Ureter (tissue), 1 donor: ENCODE measurements at regions not wholly inside any gene's neighbourhood (a gene's known extent, or its start where the extent isn't known, plus 50 kb on each side); places are given as distances from the start of the nearest gene placed in this dataset.

ENCODE experiments used
- DNase-seq: peaks from one replicate; pipeline ENCODE4 v3.0.0-alpha.2; 2020; ENCODE audit warnings: low spot score
- donor health status: DM: yes; HTN: yes; CAD: no.

GRCh38 chr15:31510057-31510456, 183.4 kb downstream of the KLF13 start:
- no peak for DNase-seq

- DNase-seq = no peak
Measured at GRCh38 chr15:31511707-31512310, 185.2 kb downstream of the KLF13 start.

GRCh38 chr15:31513178-31513577, 186.5 kb downstream of the KLF13 start:
- no peak for DNase-seq

GRCh38 chr15:31516440-31516839, 189.8 kb downstream of the KLF13 start:
- DNase-seq = no peak

GRCh38 chr15:31516874-31517273, 190.2 kb downstream of the KLF13 start:
- DNase-seq = no peak

- no peak for DNase-seq
Measured at GRCh38 chr15:31517711-31518110, 191.1 kb downstream of the KLF13 start.

- DNase-seq = no peak
Measured at GRCh38 chr15:31522028-31522427, 195.4 kb downstream of the KLF13 start.

- DNase-seq = no peak
Measured at GRCh38 chr15:31523027-31523654, 196.5 kb downstream of the KLF13 start.

- DNase-seq = no peak
Measured at GRCh38 chr15:31523655-31524049, 197.0 kb downstream of the KLF13 start.

- no peak for DNase-seq
Measured at GRCh38 chr15:31525185-31525695, 198.6 kb downstream of the KLF13 start.

- no peak for DNase-seq
Measured at GRCh38 chr15:31525988-31526665, 199.5 kb downstream of the KLF13 start.

GRCh38 chr15:31526916-31527690, 200.5 kb downstream of the KLF13 start:
- DNase-seq = no peak

- DNase-seq = no peak
Measured at GRCh38 chr15:31528846-31529245, 202.2 kb downstream of the KLF13 start.

GRCh38 chr15:31537770-31538592, 211.3 kb downstream of the KLF13 start:
- no peak for DNase-seq

GRCh38 chr15:31540633-31541032, 214.0 kb downstream of the KLF13 start:
- DNase-seq = no peak

GRCh38 chr15:31544361-31544760, 217.7 kb downstream of the KLF13 start:
- DNase-seq = no peak

- no peak for DNase-seq
Measured at GRCh38 chr15:31545257-31545656, 218.6 kb downstream of the KLF13 start.

GRCh38 chr15:31550211-31550977, 223.8 kb downstream of the KLF13 start:
- no peak for DNase-seq

GRCh38 chr15:31551323-31551722, 224.7 kb downstream of the KLF13 start:
- no peak for DNase-seq

- no peak for DNase-seq
Measured at GRCh38 chr15:31552482-31553099, 226.0 kb downstream of the KLF13 start.
